Heart left ventricle (tissue), 13 donors: ENCODE measurements at regions not wholly inside any gene's neighbourhood (a gene's known extent, or its start where the extent isn't known, plus 50 kb on each side); places are given as distances from the start of the nearest gene placed in this dataset.

ENCODE experiments used
- POLR2A ChIP-seq, 2 donors: fragments of 450-650 bp; IDR thresholded peaks; one replicate each; pipeline ENCODE4 v1.6.1; 2017; ENCODE audit warnings: antibody characterized with exemption in 2 of 2, mild to moderate bottlenecking in 2 of 2, moderate library complexity in 2 of 2
- TF ChIP-seq, protein P1 (sequence below), 12 donors: fragments of 200-600 bp; sonication (generic) in 4 of 12; IDR thresholded peaks; one replicate each; pipeline versions ENCODE4 v1.5.0 to v1.8.0; 2018 to 2022; ENCODE audit warnings: antibody characterized with exemption in 12 of 12, mild to moderate bottlenecking in 5 of 12
- donor health status: ischemic (EF 13 %, LVEDD 7.1; RV severe dilation, severe dysfunction).
- donor health status: DM: no; HTN: yes; CAD: no.
- donor health status: DM: no; HTN: no; CAD: no.
- donor health status: ischemic (EF 25% LVEDD 6.9; RV normal size, moderate dysfunction).
- donor health status: ischemic (EF 25% LVEDD 5.7; RV mildly dilated, moderate dysfunction).
- donor health status: ischemic (EF 35%, LVEDD 5.7; RV mildly dilated, moderate dysfunction).
- donor health status: nonischemic (EF 11% LVEDD 7.7; RV severe dilation, severe dysfunction).
- donor health status: DM: yes; HTN: yes; CAD: no.
- donor health status: PGD.
- donor health status: ischemic (EF 29% LVEDD 5.4; RV normal size, mild dysfunction).
- donor health status: nonischemic (EF 23%, LVEDD 6.1; RV moderate dilation, normal function).

DNA sequence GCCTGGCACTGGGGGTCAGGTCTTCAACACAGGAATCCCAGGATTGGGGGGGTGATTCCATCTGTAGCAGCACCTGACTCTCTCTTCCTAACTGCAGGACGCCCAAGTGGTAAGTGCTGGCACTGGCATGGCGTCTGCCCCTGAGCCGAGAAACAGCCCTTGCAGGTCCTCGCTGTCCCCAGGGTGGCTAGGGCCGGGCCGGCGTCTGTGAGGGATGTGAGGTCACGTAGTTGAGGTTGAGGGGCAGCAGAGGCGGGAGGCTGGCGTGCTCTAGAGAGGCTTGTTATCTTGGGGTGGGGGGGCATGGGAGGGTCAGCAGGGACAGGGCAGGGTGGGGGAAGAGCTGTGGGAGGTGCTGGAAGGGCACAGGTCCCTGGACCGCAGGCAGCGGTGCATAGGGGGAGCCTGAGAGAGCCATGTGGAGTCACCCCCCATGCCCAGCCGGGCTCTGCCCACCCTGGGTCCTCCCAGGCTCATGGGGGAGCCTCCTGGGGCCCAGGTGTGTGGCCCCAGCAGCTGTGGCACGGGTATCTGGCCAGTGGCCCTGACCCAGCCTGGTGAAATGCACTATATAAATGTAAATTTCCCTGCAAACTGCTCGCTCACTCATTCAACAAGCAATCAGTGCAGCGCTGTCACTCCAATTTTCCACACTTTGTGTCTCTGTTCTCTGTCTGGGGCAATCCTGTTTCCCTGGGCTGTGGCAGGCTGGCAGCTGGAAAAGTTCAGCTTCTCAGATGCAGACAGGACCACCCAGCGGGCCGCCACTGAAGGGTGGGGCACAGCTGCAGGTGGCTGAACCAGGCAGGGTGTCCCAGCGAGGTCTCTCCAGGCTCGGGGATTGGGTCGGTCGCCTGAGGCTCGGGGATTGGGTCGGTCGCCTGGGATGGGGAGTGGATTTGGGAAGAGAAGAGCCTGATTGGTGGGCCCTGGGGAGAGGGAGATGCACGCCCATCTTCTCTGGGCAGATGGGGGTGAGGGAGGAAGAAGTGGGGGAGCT is 102.2 kb upstream of the NKX1-1 start:
- TF ChIP-seq, protein P1, sequence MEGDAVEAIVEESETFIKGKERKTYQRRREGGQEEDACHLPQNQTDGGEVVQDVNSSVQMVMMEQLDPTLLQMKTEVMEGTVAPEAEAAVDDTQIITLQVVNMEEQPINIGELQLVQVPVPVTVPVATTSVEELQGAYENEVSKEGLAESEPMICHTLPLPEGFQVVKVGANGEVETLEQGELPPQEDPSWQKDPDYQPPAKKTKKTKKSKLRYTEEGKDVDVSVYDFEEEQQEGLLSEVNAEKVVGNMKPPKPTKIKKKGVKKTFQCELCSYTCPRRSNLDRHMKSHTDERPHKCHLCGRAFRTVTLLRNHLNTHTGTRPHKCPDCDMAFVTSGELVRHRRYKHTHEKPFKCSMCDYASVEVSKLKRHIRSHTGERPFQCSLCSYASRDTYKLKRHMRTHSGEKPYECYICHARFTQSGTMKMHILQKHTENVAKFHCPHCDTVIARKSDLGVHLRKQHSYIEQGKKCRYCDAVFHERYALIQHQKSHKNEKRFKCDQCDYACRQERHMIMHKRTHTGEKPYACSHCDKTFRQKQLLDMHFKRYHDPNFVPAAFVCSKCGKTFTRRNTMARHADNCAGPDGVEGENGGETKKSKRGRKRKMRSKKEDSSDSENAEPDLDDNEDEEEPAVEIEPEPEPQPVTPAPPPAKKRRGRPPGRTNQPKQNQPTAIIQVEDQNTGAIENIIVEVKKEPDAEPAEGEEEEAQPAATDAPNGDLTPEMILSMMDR (IDR thresholded peaks at IDR 0.05): no peak
- TF ChIP-seq POLR2A (IDR thresholded peaks at IDR 0.05): no peak
